Testis (tissue), 2 donors: ENCODE measurements at regions not wholly inside any gene's neighbourhood (a gene's known extent, or its start where the extent isn't known, plus 50 kb on each side); places are given as distances from the start of the nearest gene placed in this dataset.

Experiments
- POLR2A ChIP-seq: fragments of 450-650 bp; IDR thresholded peaks from one replicate; pipeline ENCODE4 v1.6.1; 2017; ENCODE audit warnings: antibody characterized with exemption, mild to moderate bottlenecking, moderate library complexity
- TF ChIP-seq, protein P1 (sequence below), 3 experiments: fragments of 450-650 bp in 2 of 3; fragments of 200-600 bp in 1 of 3; sonication (generic) in 1 of 3; IDR thresholded peaks; one replicate each; pipeline ENCODE4 v1.5.1; 2016 to 2019; ENCODE audit warnings: antibody characterized with exemption in 3 of 3, mild to moderate bottlenecking in 2 of 3, moderate library complexity in 1 of 3

DNA sequence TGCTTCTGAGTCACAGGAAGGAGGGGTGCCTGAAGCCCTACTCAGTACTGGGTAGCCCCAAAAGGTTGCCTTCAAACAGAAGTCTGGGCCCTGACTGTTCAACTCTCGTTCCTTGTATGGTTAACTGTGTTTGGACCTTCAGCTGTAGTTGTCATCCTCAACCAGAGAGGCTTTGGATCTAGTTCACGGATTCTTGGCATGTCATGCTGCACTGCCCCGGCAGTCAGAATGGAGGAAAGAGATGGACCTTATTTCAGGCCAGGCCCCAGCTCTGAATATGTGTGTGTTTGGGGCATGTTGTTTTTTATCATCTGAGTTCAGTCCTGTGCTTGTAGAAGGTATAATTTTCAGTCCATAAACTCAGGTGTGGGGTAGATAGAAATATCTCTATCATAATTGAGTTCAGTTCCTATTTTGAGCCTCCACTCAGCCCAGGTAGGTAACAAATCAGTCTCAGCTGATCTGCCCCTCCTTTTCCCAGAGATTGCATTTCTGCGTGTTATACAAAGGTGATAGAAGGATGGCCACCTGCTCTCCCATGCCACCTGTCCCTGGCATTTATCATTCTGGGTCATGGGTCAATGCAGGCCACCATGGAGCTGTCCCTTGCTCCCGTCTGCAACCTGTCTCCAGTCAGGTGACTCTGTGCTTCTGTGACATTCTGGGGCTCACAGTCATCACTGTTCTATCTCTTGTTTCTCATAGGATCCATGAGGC lies 127.5 kb upstream of the CPEB4 start:
- TF ChIP-seq, protein P1, sequence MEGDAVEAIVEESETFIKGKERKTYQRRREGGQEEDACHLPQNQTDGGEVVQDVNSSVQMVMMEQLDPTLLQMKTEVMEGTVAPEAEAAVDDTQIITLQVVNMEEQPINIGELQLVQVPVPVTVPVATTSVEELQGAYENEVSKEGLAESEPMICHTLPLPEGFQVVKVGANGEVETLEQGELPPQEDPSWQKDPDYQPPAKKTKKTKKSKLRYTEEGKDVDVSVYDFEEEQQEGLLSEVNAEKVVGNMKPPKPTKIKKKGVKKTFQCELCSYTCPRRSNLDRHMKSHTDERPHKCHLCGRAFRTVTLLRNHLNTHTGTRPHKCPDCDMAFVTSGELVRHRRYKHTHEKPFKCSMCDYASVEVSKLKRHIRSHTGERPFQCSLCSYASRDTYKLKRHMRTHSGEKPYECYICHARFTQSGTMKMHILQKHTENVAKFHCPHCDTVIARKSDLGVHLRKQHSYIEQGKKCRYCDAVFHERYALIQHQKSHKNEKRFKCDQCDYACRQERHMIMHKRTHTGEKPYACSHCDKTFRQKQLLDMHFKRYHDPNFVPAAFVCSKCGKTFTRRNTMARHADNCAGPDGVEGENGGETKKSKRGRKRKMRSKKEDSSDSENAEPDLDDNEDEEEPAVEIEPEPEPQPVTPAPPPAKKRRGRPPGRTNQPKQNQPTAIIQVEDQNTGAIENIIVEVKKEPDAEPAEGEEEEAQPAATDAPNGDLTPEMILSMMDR (IDR thresholded peaks at IDR 0.05): no peak
- TF ChIP-seq POLR2A: no peak
